ENCODE measurements at regions not wholly inside any gene's neighbourhood (a gene's known extent, or its start where the extent isn't known, plus 50 kb on each side); places are given as distances from the start of the nearest gene placed in this dataset.

DNA sequence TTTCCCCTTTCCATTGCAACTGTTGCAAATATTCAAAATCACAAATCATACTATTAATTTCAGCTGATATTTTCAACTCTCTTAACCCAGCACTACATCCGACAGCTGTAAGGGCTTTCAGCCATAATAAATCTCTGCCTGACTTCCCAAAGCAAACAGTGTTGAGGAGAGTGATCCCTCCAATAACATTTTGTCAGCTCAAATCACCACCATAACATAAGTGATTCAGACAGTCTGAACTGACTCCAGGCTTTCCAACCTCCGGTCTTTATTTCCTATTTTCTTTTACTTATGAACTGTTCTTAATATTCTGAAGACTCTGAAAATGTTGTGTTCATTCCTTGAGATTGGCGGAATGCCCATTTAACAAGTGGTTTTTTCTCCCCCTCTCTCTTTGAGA lies 1085.9 kb downstream of the GATA3 start:
- no peak for TF ChIP-seq EZH2phosphoT487 (IDR thresholded peaks at IDR 0.05; ENCODE audit: insufficient read depth, low read depth)
- TF ChIP-seq EZH2 (IDR thresholded peaks at IDR 0.05; ENCODE audit: insufficient read depth, poor library complexity, severe bottlenecking): no peak
